ENCODE measurements at regions not wholly inside any gene's neighbourhood (a gene's known extent, or its start where the extent isn't known, plus 50 kb on each side); places are given as distances from the start of the nearest gene placed in this dataset.

- no peaks in the 10 kb centered on the region; a peak in 1 of 5 replicates for H3K27me3 ChIP-seq (ENCODE audit: control insufficient read depth in 1 of 2, insufficient read depth in 2 of 2, low read length in 2 of 2)
- ATAC-seq (no peak), DNase-seq (ENCODE audit: low spot score) (no peak), FAIRE-seq (no peak)
- no peaks in the 10 kb centered on the region for H3K9me3 ChIP-seq (ENCODE audit: low read length)
- no peak overlapping the region for H3K9ac ChIP-seq (ENCODE audit: insufficient read depth, low read depth, low read length)
- ChIA-PET POLR2A (no interaction called here), CTCF (ENCODE audit: low intra/inter-chr PET ratio, low total read pairs) (no interaction called here)
- H4K20me1 ChIP-seq (ENCODE audit: insufficient read depth, low read length): no peaks in the 10 kb centered on the region
- in situ Hi-C loops (cut with HindIII; ENCODE audit: extremely low pct_ligation_motif_present, low pct_unique_long_range_greater_than_20kb): loop anchor here (25.0 kb wide), 1 partner anchor 682 kb away; no protein-coding TSS in a partner anchor
- TF ChIP-seq DDIT3 (CRISPR knock-in tag; IDR thresholded peaks at IDR 0.05) (no peak), KDM6A (CRISPR knock-in tag; IDR thresholded peaks at IDR 0.05; ENCODE audit: low read depth) (no peak), ZBED4 (CRISPR knock-in tag; IDR thresholded peaks at IDR 0.05; ENCODE audit: borderline replicate concordance) (no peak), ONECUT2 (CRISPR knock-in tag; IDR thresholded peaks at IDR 0.05) (no peak), ZMAT5 (CRISPR knock-in tag; IDR thresholded peaks at IDR 0.05; ENCODE audit: borderline replicate concordance, low read depth) (no peak), FUBP1 (CRISPR knock-in tag; IDR thresholded peaks at IDR 0.05; ENCODE audit: borderline replicate concordance) (no peak), TAF15 (IDR thresholded peaks at IDR 0.05; ENCODE audit: low read depth, low read length, poor library complexity, severe bottlenecking) (no peak), JUN (CRISPR knock-in tag; IDR thresholded peaks at IDR 0.05) (no peak), MBNL3 (CRISPR knock-in tag; conservative IDR thresholded peaks at IDR 0.05) (no peak)
- H3K27ac ChIP-seq (ENCODE audit: extremely low read length, insufficient read depth, low read length): no peak overlapping the region
- no peak overlapping the region for H2AFZ ChIP-seq (ENCODE audit: low read length)
- intact Hi-C loops (cut with micrococcal nuclease; ENCODE audit: unreplicated experiment): no loop called here
- H3K4me3 ChIP-seq (replicated peaks in 1 of 3; ENCODE audit: insufficient read depth in 1 of 3, low read depth in 2 of 3, low read length in 3 of 3): no peak overlapping the region
- H3K4me1 ChIP-seq (ENCODE audit: insufficient read depth, low read length): no peaks in the 10 kb centered on the region
- H3K79me2 ChIP-seq (ENCODE audit: insufficient read depth, low read length): no peaks in the 10 kb centered on the region
- BruUV-seq (replicated peaks): no TSS peak
- H3K4me2 ChIP-seq (ENCODE audit: low read depth, low read length): no peak overlapping the region
- no peaks in the 10 kb centered on the region for H3K36me3 ChIP-seq (replicated peaks in 1 of 2; ENCODE audit: control insufficient read depth in 1 of 2, insufficient read depth in 2 of 2, low read length in 2 of 2)
- 46% methylated on average over 3 of the region's 3 CpGs for WGBS (ENCODE audit: low lambda C conversion rate)
Measured at GRCh38 chr3:31469385-31469784, 63.3 kb upstream of the STT3B start.

Data from HepG2 (cell line).